Caco-2 (cell line): ENCODE measurements at regions not wholly inside any gene's neighbourhood (a gene's known extent, or its start where the extent isn't known, plus 50 kb on each side); places are given as distances from the start of the nearest gene placed in this dataset.

Experiments used
- BruUV-seq: library from RNA; stranded (reverse); fragments of 400-500 nt; replicated peaks from 2 replicates; lab custom pipeline; 2021; lab: Mats Ljungman, UMichigan
- CTCF ChIA-PET: fragments of 300-600 bp; sonication (Branson Sonifier 250); formaldehyde crosslinking; loops from one replicate; lab custom pipeline; 2022; ENCODE audit warnings: antibody characterized with exemption; lab: Charles Lee
- POLR2A ChIA-PET: fragments of 300-600 bp; sonication (Branson Sonifier 250); formaldehyde crosslinking; loops from one replicate; lab custom pipeline; 2022; ENCODE audit warnings: antibody characterized with exemption; lab: Charles Lee
- DNase-seq, 2 experiments: peaks; one replicate each; pipeline versions ENCODE4 v3.0.0 to v3.0.0-alpha.2; 2020 to 2022
- H3K27me3 ChIP-seq: replicated peaks from 2 replicates; pipeline ENCODE4 v1.6.0; 2011; ENCODE audit warnings: low read length; ENCODE audit not compliant: control insufficient read depth, insufficient read depth
- H3K36me3 ChIP-seq: 2 replicates; pipeline ENCODE4 v1.5.1; 2011; ENCODE audit warnings: low read length; ENCODE audit not compliant: control insufficient read depth, insufficient read depth
- H3K4me1 ChIP-seq: fragments of 250-450 bp; sonication (Bioruptor Pico); 2 replicates; pipeline ENCODE4 v1.5.1; 2020; ENCODE audit warnings: mild to moderate bottlenecking
- H3K4me3 ChIP-seq: 2 replicates; pipeline ENCODE4 v1.5.1; 2011; ENCODE audit warnings: low read depth, mild to moderate bottlenecking, control low read depth, low read length
- H3K9me3 ChIP-seq: fragments of 250-450 bp; sonication (Bioruptor Pico); 2 replicates; pipeline ENCODE4 v1.5.1; 2020; ENCODE audit warnings: mild to moderate bottlenecking, moderate library complexity
- H3K27ac Mint-ChIP-seq: one replicate; pipeline ENCODE4 v1.8.0; 2022; ENCODE audit warnings: mixed read lengths; ENCODE audit not compliant: unreplicated experiment
- H3K27me3 Mint-ChIP-seq: one replicate; pipeline ENCODE4 v1.8.0; 2022; ENCODE audit warnings: mixed read lengths; ENCODE audit not compliant: insufficient read depth, unreplicated experiment
- H3K36me3 Mint-ChIP-seq: one replicate; pipeline ENCODE4 v1.8.0; 2022; ENCODE audit warnings: mild to moderate bottlenecking, mixed read lengths; ENCODE audit not compliant: insufficient read depth, unreplicated experiment
- H3K4me1 Mint-ChIP-seq: one replicate; pipeline ENCODE4 v1.8.0; 2022; ENCODE audit warnings: low read depth, mixed read lengths; ENCODE audit not compliant: unreplicated experiment
- H3K4me3 Mint-ChIP-seq: one replicate; pipeline ENCODE4 v1.8.0; 2022; ENCODE audit warnings: mild to moderate bottlenecking, moderate library complexity, mixed read lengths; ENCODE audit not compliant: unreplicated experiment
- H3K9me3 Mint-ChIP-seq: one replicate; pipeline ENCODE4 v1.8.0; 2022; ENCODE audit warnings: mixed read lengths; ENCODE audit not compliant: unreplicated experiment
- CTCF ChIP-seq, 2 experiments: fragments of 200-600 bp in 1 of 2; IDR thresholded peaks; 1 replicate in 1 of 2; 2 replicates in 1 of 2; pipeline versions ENCODE4 v1.5.1 to v1.8.0; 2011 to 2022; ENCODE audit warnings: antibody characterized with exemption in 1 of 2, control low read depth in 1 of 2, inconsistent platforms in 1 of 2, low read depth in 1 of 2, low read length in 1 of 2, mild to moderate bottlenecking in 1 of 2, moderate library complexity in 1 of 2; ENCODE audit not compliant: insufficient read depth in 1 of 2, severe bottlenecking in 1 of 2, unreplicated experiment in 1 of 2
- intact Hi-C: fragments of 100-400 bp; cut with micrococcal nuclease; formaldehyde crosslinking; loops from one replicate; pipeline ENCODE4 v1.10.0; 2022; ENCODE audit not compliant: unreplicated experiment

- BruUV-seq = no TSS peak
- Mint-ChIP-seq H3K9me3 (peaks cover 8% of the 10 kb centered on the region), H3K4me1 (no peaks in the 10 kb centered on the region), H3K27ac (no peak overlapping the region), H3K4me3 (no peak overlapping the region), H3K27me3 (no peaks in the 10 kb centered on the region), H3K36me3 (peaks cover 6% of the 10 kb centered on the region)
- no peak for TF ChIP-seq CTCF (IDR thresholded peaks at IDR 0.05; ENCODE audit: insufficient read depth in 1 of 2, low read depth in 1 of 2, low read length in 1 of 2, severe bottlenecking in 1 of 2, unreplicated experiment in 1 of 2)
- no peaks in the 10 kb centered on the region for H3K4me1 ChIP-seq
- ChIA-PET CTCF (no interaction called here), POLR2A (no interaction called here)
- H3K4me3 ChIP-seq = no peak overlapping the region
- no peaks in the 10 kb centered on the region for H3K36me3 ChIP-seq
- DNase-seq = no peak
- no peaks in the 10 kb centered on the region for H3K27me3 ChIP-seq
- intact Hi-C loops = no loop called here
- no peaks in the 10 kb centered on the region for H3K9me3 ChIP-seq
These were observed 357.5 kb downstream of the SPATA31D1 start for GRCh38 chr9:82346040-82346439.

DNA sequence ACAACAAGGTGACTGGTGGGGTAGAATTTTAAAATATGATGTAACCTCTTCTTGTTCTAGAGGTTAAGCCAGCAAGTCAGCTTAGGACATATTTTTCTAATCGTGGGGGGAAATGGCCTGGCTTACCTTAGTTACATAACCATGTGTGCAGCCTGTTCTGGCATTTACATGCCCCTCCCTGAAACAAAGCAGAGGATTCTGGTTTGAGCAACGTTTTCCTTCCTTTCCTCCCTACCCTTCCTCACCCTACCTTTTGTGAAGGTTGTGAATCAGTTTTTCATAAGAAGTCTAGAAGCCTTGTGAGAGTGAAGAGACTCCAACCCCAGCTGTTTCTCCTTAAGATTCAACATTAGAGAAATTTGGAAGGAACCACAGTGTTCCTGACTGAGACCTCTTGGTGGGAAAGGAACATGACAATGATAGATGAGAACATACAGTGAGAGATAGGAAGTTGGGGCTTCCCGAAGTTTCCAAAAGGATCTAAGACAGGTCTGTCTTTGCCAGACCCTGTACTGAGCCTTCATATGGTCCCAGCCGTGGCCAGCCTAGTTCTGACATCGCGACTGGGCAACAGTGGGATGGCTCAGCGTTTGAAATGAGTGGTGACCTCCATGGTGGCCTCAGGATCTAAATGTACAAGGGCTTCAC, 365.2 kb downstream of the SPATA31D1 start:
- Histone ChIP-seq H3K4me1 (no peaks in the 10 kb centered on the region), H3K4me3 (no peak overlapping the region), H3K36me3 (no peaks in the 10 kb centered on the region), H3K27me3 (no peaks in the 10 kb centered on the region), H3K9me3 (no peaks in the 10 kb centered on the region)
- no peak overlapping the region for H3K27ac Mint-ChIP-seq
- ChIA-PET CTCF (no interaction called here), POLR2A (no interaction called here)
- H3K4me1 Mint-ChIP-seq = no peaks in the 10 kb centered on the region
- H3K9me3 Mint-ChIP-seq = no peaks in the 10 kb centered on the region
- TF ChIP-seq CTCF (IDR thresholded peaks at IDR 0.05; ENCODE audit: insufficient read depth in 1 of 2, low read depth in 1 of 2, low read length in 1 of 2, severe bottlenecking in 1 of 2, unreplicated experiment in 1 of 2) = no peak
- intact Hi-C loops = no loop called here
- H3K36me3 Mint-ChIP-seq = no peaks in the 10 kb centered on the region
- BruUV-seq = no TSS peak
- no peak overlapping the region for H3K4me3 Mint-ChIP-seq
- no peak for DNase-seq
- no peaks in the 10 kb centered on the region for H3K27me3 Mint-ChIP-seq

DNA sequence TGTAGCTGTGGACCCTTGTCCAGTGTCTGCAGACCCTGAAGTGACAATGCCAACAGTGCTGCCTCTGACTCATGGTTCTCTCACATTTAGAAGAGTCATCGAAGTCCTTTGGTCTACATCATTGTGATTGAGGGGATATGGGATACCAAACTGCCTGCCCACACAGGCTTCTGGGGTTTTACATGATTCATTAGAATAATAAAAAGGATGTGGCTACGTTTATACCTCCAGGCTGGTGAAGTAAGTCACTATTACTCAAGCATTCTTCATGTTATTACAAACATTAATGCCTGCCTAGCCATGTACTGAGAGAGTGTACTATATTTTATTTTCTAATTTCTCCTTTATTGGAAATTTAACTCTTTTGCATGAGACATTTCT, 365.7 kb downstream of the SPATA31D1 start:
- BruUV-seq = no TSS peak
- H3K4me1 Mint-ChIP-seq = no peaks in the 10 kb centered on the region
- Histone ChIP-seq H3K36me3 (no peaks in the 10 kb centered on the region), H3K9me3 (no peaks in the 10 kb centered on the region), H3K27me3 (no peaks in the 10 kb centered on the region), H3K4me1 (no peaks in the 10 kb centered on the region), H3K4me3 (no peak overlapping the region)
- ChIA-PET POLR2A (no interaction called here), CTCF (no interaction called here)
- no peaks in the 10 kb centered on the region for H3K9me3 Mint-ChIP-seq
- no peaks in the 10 kb centered on the region for H3K36me3 Mint-ChIP-seq
- no peak overlapping the region for H3K4me3 Mint-ChIP-seq
- H3K27me3 Mint-ChIP-seq = no peaks in the 10 kb centered on the region
- no peak for DNase-seq
- H3K27ac Mint-ChIP-seq = no peak overlapping the region
- intact Hi-C loops = no loop called here
- no peak for TF ChIP-seq CTCF (IDR thresholded peaks at IDR 0.05; ENCODE audit: insufficient read depth in 1 of 2, low read depth in 1 of 2, low read length in 1 of 2, severe bottlenecking in 1 of 2, unreplicated experiment in 1 of 2)
